NOMO-1 (cell line): ENCODE measurements at regions not wholly inside any gene's neighbourhood (a gene's known extent, or its start where the extent isn't known, plus 50 kb on each side); places are given as distances from the start of the nearest gene placed in this dataset.
"Not testable (repeated sequence)": the region's sequence is repeated elsewhere in the genome, so short reads cannot be mapped to it uniquely, and the experiment has no call there.

ENCODE experiments used
- DNase-seq, 2 experiments: peaks; one replicate each; lab custom pipeline; 2025; ENCODE audit not compliant: unreplicated experiment in 2 of 2; lab: John Stamatoyannopoulos, UW

GRCh38 chr16:64736857-64737256, 385.0 kb downstream of the CDH11 start:
- DNase-seq: no peak

GRCh38 chr16:64731891-64732290, 390.0 kb downstream of the CDH11 start:
- DNase-seq: no peak

GRCh38 chr16:64730261-64730660, 391.6 kb downstream of the CDH11 start:
- no peak for DNase-seq

GRCh38 chr16:64724339-64724738, 397.5 kb downstream of the CDH11 start:
- DNase-seq: no peak

GRCh38 chr16:64718486-64718885, 403.4 kb downstream of the CDH11 start:
- no peak for DNase-seq

- no peak for DNase-seq
Measured at GRCh38 chr16:64717871-64718270, 404.0 kb downstream of the CDH11 start.

- no peak for DNase-seq
Measured at GRCh38 chr16:64715624-64716023, 406.2 kb downstream of the CDH11 start.

- no peak for DNase-seq
Measured at GRCh38 chr16:64712026-64712425, 409.8 kb downstream of the CDH11 start.

GRCh38 chr16:64711596-64711995, 410.3 kb downstream of the CDH11 start:
- no peak for DNase-seq

GRCh38 chr16:64711026-64711425, 410.8 kb downstream of the CDH11 start:
- no peak for DNase-seq

- DNase-seq: no peak
Measured at GRCh38 chr16:64705443-64705842, 416.4 kb downstream of the CDH11 start.

GRCh38 chr16:64704386-64704785, 417.5 kb downstream of the CDH11 start:
- no peak for DNase-seq

- no peak for DNase-seq
Measured at GRCh38 chr16:64702415-64702814, 419.4 kb downstream of the CDH11 start.

GRCh38 chr16:64700628-64701027, 421.2 kb downstream of the CDH11 start:
- DNase-seq: no peak

- no peak for DNase-seq
Measured at GRCh38 chr16:64696866-64697265, 425.0 kb downstream of the CDH11 start.

- DNase-seq: no peak
Measured at GRCh38 chr16:64695684-64696083, 426.2 kb downstream of the CDH11 start.

- no peak for DNase-seq
Measured at GRCh38 chr16:64693946-64694345, 427.9 kb downstream of the CDH11 start.

- no peak for DNase-seq
Measured at GRCh38 chr16:64687786-64688185, 434.1 kb downstream of the CDH11 start.

- no peak for DNase-seq
Measured at GRCh38 chr16:64687123-64687522, 434.7 kb downstream of the CDH11 start.

GRCh38 chr16:64679976-64680690, 441.7 kb downstream of the CDH11 start:
- no peak for DNase-seq

GRCh38 chr16:64669573-64669972, 452.3 kb downstream of the CDH11 start:
- DNase-seq: no peak

GRCh38 chr16:64667334-64667877, 454.5 kb downstream of the CDH11 start:
- DNase-seq: no peak

- DNase-seq: not testable (repeated sequence)
Measured at GRCh38 chr16:64662312-64662711, 459.6 kb downstream of the CDH11 start.
